DND-41 (cell line): ENCODE measurements at regions not wholly inside any gene's neighbourhood (a gene's known extent, or its start where the extent isn't known, plus 50 kb on each side); places are given as distances from the start of the nearest gene placed in this dataset.

Experiments used
- CTCF ChIP-seq: IDR thresholded peaks from 2 replicates; pipeline ENCODE4 v1.5.1; 2012; ENCODE audit warnings: borderline replicate concordance, low read length, moderate library complexity, mild to moderate bottlenecking; ENCODE audit not compliant: poor library complexity, severe bottlenecking; ENCODE audit errors: extremely low read depth
- EZH2 ChIP-seq: IDR thresholded peaks from 3 replicates; pipeline ENCODE4 v1.6.1; 2012; ENCODE audit warnings: borderline replicate concordance, low read depth, mild to moderate bottlenecking, moderate library complexity, low read length, inconsistent platforms; ENCODE audit not compliant: severe bottlenecking

GRCh38 chr7:112880818-112881418 is 90.7 kb upstream of the TMEM168 start:
- no peak for TF ChIP-seq CTCF
- TF ChIP-seq EZH2 = no peak
